ENCODE measurements at regions not wholly inside any gene's neighbourhood (a gene's known extent, or its start where the extent isn't known, plus 50 kb on each side); places are given as distances from the start of the nearest gene placed in this dataset.

DNA sequence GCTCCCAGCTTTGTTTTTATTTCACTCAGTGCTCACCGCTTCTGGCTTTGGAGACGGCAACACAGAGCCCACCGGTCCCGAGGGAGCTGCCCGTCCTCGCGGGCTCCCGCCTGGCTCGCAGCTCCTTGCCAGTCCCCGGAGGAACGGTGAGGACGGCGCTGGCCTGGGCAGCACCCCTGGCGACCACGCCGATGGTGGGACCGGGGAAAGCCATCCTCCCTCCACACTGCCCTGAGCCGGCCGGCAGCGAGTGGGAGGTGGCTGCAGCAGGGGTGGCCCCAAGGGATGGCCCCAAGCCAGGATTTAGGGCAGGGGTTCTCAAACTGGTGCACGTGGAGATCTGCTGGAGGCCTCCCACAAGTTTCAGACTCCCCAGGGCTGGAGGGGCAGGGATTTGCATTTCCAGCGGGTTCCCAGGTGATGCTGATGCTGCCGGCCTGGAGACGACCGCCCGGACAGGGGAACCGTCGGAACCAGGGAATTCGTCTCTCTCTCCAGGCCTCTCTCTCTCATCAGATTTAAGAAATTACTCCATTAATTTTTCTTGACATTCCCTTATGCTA lies 293.2 kb upstream of the IRX4 start:
- in situ Hi-C loops (cut with MboI; ENCODE audit: low pct_unique_long_range_greater_than_20kb, low sequenced_read_pairs, unreplicated experiment), result no loop called here

DNA sequence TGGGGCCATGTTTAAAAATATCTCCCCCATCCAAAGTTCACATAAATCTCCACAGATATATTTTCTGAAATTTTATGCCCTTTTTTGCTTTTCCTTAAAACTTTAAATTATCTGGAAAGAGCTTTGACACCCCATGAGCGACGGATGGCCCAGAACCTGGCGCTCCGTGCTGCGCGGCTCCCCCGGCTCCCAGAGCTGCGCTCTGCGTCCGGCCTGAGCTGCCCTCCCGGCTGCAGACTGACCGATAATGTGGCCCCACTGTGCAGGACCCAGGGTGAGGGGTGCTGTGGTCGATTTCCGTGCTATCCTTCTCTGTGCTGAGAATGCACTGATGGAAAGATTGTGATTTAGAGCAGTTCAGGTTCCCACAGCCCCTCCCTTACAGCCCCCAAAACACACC lies 292.3 kb upstream of the IRX4 start:
- TF ChIP-seq, protein P1, sequence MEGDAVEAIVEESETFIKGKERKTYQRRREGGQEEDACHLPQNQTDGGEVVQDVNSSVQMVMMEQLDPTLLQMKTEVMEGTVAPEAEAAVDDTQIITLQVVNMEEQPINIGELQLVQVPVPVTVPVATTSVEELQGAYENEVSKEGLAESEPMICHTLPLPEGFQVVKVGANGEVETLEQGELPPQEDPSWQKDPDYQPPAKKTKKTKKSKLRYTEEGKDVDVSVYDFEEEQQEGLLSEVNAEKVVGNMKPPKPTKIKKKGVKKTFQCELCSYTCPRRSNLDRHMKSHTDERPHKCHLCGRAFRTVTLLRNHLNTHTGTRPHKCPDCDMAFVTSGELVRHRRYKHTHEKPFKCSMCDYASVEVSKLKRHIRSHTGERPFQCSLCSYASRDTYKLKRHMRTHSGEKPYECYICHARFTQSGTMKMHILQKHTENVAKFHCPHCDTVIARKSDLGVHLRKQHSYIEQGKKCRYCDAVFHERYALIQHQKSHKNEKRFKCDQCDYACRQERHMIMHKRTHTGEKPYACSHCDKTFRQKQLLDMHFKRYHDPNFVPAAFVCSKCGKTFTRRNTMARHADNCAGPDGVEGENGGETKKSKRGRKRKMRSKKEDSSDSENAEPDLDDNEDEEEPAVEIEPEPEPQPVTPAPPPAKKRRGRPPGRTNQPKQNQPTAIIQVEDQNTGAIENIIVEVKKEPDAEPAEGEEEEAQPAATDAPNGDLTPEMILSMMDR (IDR thresholded peaks at IDR 0.05; ENCODE audit: extremely low read depth, insufficient read depth, missing control alignments), result no peak
- DNase-seq (ENCODE audit: low spot score), result no peak
- in situ Hi-C loops (cut with MboI; ENCODE audit: low pct_unique_long_range_greater_than_20kb, low sequenced_read_pairs, unreplicated experiment), result no loop called here

More for the DNA sequence above, 293.2 kb upstream of the IRX4 start:
- TF ChIP-seq, protein P1 (IDR thresholded peaks at IDR 0.05; ENCODE audit: extremely low read depth, insufficient read depth, missing control alignments), result no peak
- DNase-seq (ENCODE audit: low spot score), result no peak

DNA sequence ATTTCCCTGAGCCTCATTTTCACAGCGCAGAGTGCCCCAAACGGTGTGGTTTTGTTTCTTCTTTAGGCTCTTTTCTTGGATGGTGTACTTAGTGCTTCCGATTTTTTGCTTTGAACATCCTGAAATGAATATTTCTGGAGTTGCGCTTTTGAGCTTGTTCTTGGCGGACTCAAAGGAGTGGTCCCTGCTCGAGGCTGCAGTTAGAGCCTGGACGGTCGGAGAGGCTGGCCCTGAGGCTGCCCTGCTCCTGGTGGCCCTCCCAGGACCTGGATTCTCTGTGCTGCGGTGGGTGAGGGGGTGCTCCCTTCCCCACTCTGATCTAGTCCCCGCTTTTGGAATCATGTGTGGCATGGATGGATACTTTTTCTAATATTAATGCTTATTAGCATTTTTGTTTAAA lies 291.8 kb upstream of the IRX4 start:
- TF ChIP-seq, protein P1 (IDR thresholded peaks at IDR 0.05; ENCODE audit: extremely low read depth, insufficient read depth, missing control alignments), result no peak
- in situ Hi-C loops (cut with MboI; ENCODE audit: low pct_unique_long_range_greater_than_20kb, low sequenced_read_pairs, unreplicated experiment), result no loop called here
- no peak for DNase-seq (ENCODE audit: low spot score)

DNA sequence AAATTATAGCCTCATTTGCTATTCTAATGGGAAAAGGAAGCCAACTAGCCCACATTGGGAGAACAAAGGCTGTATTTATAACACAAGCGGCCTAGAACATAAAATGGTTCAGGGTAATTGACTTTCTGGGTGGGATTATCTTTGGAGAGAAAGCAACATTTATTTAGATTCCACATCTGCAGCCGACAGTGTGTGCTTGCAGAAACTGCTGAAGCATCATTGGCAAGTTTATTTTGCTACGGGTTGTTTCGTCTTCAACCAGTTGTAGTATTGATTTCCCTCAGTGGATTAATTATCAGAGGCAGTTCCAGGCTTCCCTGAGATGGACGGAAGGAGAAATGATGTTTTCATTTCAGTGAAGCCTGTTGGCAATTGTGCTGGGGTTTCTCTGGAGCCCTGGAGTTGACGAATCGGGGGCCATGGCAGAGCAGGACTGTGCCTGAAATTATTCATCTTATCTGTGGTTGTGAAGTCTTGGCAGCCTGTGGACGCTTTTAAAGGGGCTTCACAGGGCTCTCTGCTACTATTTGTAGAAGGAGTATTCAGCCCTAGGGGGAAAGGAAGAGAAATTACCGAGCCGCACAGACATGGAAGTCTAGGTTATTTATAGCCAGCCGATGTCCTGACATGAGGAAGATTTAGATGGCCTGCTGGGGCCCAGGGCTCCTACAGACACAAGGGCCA lies 290.6 kb upstream of the IRX4 start:
- in situ Hi-C loops (cut with MboI; ENCODE audit: low pct_unique_long_range_greater_than_20kb, low sequenced_read_pairs, unreplicated experiment), result no loop called here
- DNase-seq (ENCODE audit: low spot score), result no peak
- TF ChIP-seq, protein P1 (IDR thresholded peaks at IDR 0.05; ENCODE audit: extremely low read depth, insufficient read depth, missing control alignments), result no peak

DNA sequence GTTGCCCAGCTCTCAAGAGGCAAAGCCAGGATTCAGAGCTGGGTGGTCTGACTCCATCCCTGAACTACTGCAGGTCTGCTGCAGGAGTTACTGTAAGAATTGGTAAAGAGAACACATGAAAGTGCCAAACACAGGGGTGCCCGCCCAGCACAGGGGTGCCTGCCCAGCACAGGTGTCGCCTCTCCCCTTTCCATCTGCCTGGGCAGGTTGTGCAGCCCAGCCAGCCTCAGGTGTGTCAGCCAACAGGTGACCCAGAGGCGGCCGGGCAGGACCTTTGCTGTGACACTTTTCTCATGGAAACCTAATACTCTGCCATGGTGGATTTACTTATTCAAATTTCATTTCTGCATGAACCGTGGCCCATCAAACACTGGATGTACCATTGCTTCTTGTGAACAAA lies 289.7 kb upstream of the IRX4 start:
- DNase-seq (ENCODE audit: low spot score), result no peak
- in situ Hi-C loops (cut with MboI; ENCODE audit: low pct_unique_long_range_greater_than_20kb, low sequenced_read_pairs, unreplicated experiment), result no loop called here
- TF ChIP-seq, protein P1 (IDR thresholded peaks at IDR 0.05; ENCODE audit: extremely low read depth, insufficient read depth, missing control alignments), result no peak

DNA sequence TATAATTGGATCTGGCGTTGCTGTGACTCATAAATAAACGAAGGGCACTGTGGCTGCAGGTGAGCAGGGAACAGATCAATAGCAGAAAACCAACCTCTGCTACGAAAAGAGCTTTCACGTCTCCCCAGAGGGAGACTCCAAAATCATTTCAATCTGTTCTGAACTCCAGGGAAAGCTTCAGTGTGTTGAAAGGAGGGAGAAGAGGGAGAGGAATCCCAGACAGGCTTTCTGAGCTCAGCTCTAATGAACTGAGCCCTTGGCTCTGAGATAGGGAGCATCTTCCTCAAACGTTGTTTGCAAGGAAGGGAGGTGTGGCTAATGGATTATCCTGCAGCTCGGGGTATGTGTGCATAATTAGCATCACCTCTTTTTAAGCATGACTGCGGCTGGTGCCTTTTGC lies 288.0 kb upstream of the IRX4 start:
- in situ Hi-C loops (cut with MboI; ENCODE audit: low pct_unique_long_range_greater_than_20kb, low sequenced_read_pairs, unreplicated experiment), result no loop called here
- no peak for DNase-seq (ENCODE audit: low spot score)
- TF ChIP-seq, protein P1 (IDR thresholded peaks at IDR 0.05; ENCODE audit: extremely low read depth, insufficient read depth, missing control alignments), result no peak

Data from GM13977 (cell line).